ENCODE measurements at regions not wholly inside any gene's neighbourhood (a gene's known extent, or its start where the extent isn't known, plus 50 kb on each side); places are given as distances from the start of the nearest gene placed in this dataset.

DNA sequence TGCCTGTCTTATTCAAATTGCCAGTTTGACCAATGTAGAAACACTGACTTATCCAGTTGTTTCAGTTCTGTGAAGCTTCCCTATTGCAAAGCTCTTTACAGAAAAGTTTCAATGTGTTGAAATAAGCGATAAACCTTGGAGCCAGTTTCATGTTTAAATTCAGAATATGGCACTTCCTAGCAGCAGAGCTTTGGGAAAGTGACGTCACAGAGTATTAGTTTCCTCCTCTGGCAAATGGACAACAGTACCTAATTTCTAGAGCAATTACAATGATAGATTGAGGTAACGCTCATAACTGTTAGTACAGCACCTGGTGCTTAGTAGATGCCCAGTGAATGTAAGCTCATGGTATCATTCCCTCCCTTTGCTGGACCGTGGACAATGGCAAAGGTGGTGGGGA is 527.5 kb upstream of the DAB1 start:
- H3K9me3 ChIP-seq (ENCODE audit: control insufficient read depth, low read length), result no peaks in the 10 kb centered on the region
- H3K4me3 ChIP-seq (ENCODE audit: extremely low read depth, insufficient read depth, low read length, poor library complexity, severe bottlenecking), result no peak overlapping the region
- no peaks in the 10 kb centered on the region for H3K36me3 ChIP-seq (ENCODE audit: control insufficient read depth, insufficient read depth, low read length)
- no peaks in the 10 kb centered on the region for H3K4me1 ChIP-seq (ENCODE audit: control insufficient read depth, insufficient read depth, low read length, poor library complexity, severe bottlenecking)
- H3K27ac ChIP-seq (ENCODE audit: low read depth, low read length, severe bottlenecking), result no peak overlapping the region
- 80 to 86% methylated on average over 1 to 2 of the region's 4 CpGs for WGBS, 2 experiments (ENCODE audit: insufficient coverage in 2 of 2)

DNA sequence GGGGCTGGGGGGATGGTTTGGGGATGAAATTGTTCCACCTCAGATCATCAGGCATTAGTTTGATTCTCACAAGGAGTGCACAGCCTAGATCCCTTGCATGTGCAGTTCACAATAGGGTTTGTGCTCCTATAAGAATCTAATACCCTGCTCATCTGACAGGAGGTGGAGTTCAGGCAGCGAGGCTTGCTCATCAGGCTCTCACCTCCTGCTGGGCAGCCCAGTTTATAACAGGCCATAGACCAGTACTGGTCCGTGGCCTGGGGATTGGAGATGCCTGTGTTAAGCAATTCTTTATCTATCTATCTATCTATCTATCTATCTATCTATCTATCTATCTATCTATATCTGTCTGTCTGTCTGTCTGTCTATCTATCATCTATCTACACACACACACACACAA is 525.3 kb upstream of the DAB1 start:
- no CpG with 5 or more reads among the region's 2 CpGs for WGBS, 2 experiments (ENCODE audit: insufficient coverage in 2 of 2)
- H3K4me1 ChIP-seq (ENCODE audit: control insufficient read depth, insufficient read depth, low read length, poor library complexity, severe bottlenecking), result no peaks in the 10 kb centered on the region
- no peaks in the 10 kb centered on the region for H3K36me3 ChIP-seq (ENCODE audit: control insufficient read depth, insufficient read depth, low read length)
- H3K27ac ChIP-seq (ENCODE audit: low read depth, low read length, severe bottlenecking), result no peak overlapping the region
- H3K9me3 ChIP-seq (ENCODE audit: control insufficient read depth, low read length), result no peaks in the 10 kb centered on the region
- H3K4me3 ChIP-seq (ENCODE audit: extremely low read depth, insufficient read depth, low read length, poor library complexity, severe bottlenecking), result no peak overlapping the region

DNA sequence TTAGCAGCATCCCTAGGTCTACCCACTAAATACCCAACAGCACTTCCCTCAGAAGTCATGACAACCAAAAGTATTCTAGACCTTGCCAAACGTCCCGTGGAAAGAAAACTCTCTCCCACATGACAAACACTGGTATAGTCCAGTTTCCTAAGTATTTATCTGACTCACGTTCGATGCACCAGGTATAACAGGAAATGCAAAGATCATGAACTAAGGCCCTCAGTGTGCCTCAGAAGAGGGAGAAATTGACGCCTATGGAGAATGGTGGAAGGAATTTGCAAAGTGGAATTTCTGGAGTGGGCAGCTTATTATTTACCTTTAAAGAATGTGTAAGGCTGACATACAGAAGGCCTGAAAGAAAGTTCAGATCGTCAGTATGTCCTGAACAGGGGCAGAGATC is 523.6 kb upstream of the DAB1 start:
- Histone ChIP-seq H3K4me3 (ENCODE audit: extremely low read depth, insufficient read depth, low read length, poor library complexity, severe bottlenecking) (no peak overlapping the region), H3K4me1 (ENCODE audit: control insufficient read depth, insufficient read depth, low read length, poor library complexity, severe bottlenecking) (no peaks in the 10 kb centered on the region), H3K27ac (ENCODE audit: low read depth, low read length, severe bottlenecking) (no peak overlapping the region), H3K9me3 (ENCODE audit: control insufficient read depth, low read length) (no peaks in the 10 kb centered on the region), H3K36me3 (ENCODE audit: control insufficient read depth, insufficient read depth, low read length) (no peaks in the 10 kb centered on the region)
- 87 to 90% methylated on average over 4 to 6 of the region's 6 CpGs for WGBS, 2 experiments (ENCODE audit: insufficient coverage in 2 of 2)

DNA sequence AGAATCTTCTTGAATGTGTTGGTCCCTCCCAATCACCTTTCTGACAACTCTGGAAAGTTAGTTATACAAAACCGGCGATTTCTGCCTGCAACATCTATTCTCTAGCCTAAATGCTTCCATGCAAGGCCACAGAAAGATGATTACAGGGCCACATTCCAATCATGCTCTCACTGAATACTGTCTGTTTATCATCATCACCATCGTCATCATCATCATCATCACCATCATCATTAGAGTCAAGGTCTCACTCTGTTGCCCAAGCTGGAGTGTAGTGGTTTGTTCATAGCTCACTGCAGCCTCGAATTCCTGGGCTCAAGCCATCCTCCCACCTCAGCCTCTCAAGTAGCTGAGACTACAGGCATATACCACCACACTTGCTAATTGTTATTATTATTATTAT is 521.2 kb upstream of the DAB1 start:
- no peaks in the 10 kb centered on the region for H3K36me3 ChIP-seq (ENCODE audit: control insufficient read depth, insufficient read depth, low read length)
- WGBS, 2 experiments (ENCODE audit: insufficient coverage in 2 of 2), result 87 to 88% methylated on average over 3 of the region's 4 CpGs
- H3K4me3 ChIP-seq (ENCODE audit: extremely low read depth, insufficient read depth, low read length, poor library complexity, severe bottlenecking), result no peak overlapping the region

DNA sequence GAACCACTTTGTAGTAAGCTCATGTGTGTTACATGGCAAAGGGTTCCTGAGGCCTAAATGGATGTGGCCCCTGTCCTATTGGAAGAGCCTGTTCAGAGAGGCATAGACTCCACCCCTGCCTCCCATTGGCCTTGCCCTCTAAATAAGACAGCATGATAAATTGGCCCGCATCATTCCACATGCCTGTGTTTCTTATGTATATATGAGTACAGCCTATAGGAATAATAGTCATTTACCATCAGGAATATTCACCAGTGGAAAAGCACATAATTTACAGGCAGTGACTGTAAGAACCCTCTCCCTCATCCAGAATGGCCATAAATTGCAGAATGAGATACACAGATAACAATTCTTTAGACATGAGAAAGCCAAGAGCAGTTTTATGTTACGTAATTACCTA is 519.5 kb upstream of the DAB1 start:
- Histone ChIP-seq H3K36me3 (ENCODE audit: control insufficient read depth, insufficient read depth, low read length) (no peaks in the 10 kb centered on the region), H3K9me3 (ENCODE audit: control insufficient read depth, low read length) (no peaks in the 10 kb centered on the region), H3K4me1 (ENCODE audit: control insufficient read depth, insufficient read depth, low read length, poor library complexity, severe bottlenecking) (no peaks in the 10 kb centered on the region), H3K27ac (ENCODE audit: low read depth, low read length, severe bottlenecking) (no peak overlapping the region), H3K4me3 (ENCODE audit: extremely low read depth, insufficient read depth, low read length, poor library complexity, severe bottlenecking) (no peak overlapping the region)
- no CpG with 5 or more reads among the region's 2 CpGs for WGBS, 2 experiments (ENCODE audit: insufficient coverage in 2 of 2)

More for the DNA sequence above, 521.2 kb upstream of the DAB1 start:
- H3K4me1 ChIP-seq (ENCODE audit: control insufficient read depth, insufficient read depth, low read length, poor library complexity, severe bottlenecking), result no peaks in the 10 kb centered on the region
- no peak overlapping the region for H3K27ac ChIP-seq (ENCODE audit: low read depth, low read length, severe bottlenecking)
- H3K9me3 ChIP-seq (ENCODE audit: control insufficient read depth, low read length), result no peaks in the 10 kb centered on the region

DNA sequence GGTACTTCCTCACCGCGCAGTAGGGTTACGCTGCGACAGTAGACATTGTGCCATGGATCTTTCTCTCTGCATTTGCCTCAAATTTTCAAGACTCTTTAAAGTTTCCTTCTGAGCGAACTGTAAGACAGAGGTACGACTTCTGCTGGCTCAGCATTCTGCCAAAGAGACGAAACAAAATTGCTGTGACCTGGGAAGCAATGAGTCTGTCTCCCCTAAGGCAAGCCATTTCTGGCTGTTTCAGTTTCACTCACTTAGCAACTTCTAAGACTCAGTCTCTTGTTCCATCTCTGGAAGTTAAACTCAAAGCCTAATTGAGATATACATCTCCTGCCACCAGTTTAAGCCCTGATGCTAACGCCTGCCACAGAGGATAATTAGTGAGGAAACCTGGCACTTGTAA is 510.9 kb upstream of the DAB1 start:
- H3K9me3 ChIP-seq (ENCODE audit: control insufficient read depth, low read length), result no peaks in the 10 kb centered on the region
- 88 to 94% methylated on average over 8 of the region's 8 CpGs for WGBS, 2 experiments (ENCODE audit: insufficient coverage in 2 of 2)

DNA sequence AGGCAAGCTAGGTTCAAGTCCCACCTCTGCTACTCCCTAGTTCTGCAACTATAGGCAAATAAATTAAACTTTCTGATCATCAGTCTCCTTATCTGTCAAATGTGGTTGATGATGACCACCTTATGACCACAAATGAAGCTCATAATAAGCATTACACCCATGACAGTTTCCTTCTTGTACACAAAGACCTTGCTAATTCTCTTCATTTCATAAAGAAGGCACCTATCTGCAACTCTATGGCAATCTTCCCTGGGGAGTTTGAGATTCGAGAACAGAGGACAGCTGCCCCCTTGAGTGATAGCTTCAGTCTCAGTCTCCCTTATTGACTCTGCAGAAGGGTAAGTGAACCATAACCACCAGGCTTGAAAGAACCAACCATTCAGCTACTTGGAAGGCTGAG is 503.1 kb upstream of the DAB1 start:
- no peaks in the 10 kb centered on the region for H3K9me3 ChIP-seq (ENCODE audit: control insufficient read depth, low read length)
- no peak overlapping the region for H3K4me3 ChIP-seq (ENCODE audit: extremely low read depth, insufficient read depth, low read length, poor library complexity, severe bottlenecking)
- no peak overlapping the region for H3K27ac ChIP-seq (ENCODE audit: low read depth, low read length, severe bottlenecking)
- no peaks in the 10 kb centered on the region for H3K36me3 ChIP-seq (ENCODE audit: control insufficient read depth, insufficient read depth, low read length)
- WGBS, 2 experiments (ENCODE audit: insufficient coverage in 2 of 2), result 80% methylated on average over 1 of the region's 1 CpG; no CpG with 5 or more reads in 1 of the 2 experiments
- H3K4me1 ChIP-seq (ENCODE audit: control insufficient read depth, insufficient read depth, low read length, poor library complexity, severe bottlenecking), result no peaks in the 10 kb centered on the region

More for the DNA sequence above, 510.9 kb upstream of the DAB1 start:
- Histone ChIP-seq H3K36me3 (ENCODE audit: control insufficient read depth, insufficient read depth, low read length) (no peaks in the 10 kb centered on the region), H3K4me1 (ENCODE audit: control insufficient read depth, insufficient read depth, low read length, poor library complexity, severe bottlenecking) (no peaks in the 10 kb centered on the region), H3K27ac (ENCODE audit: low read depth, low read length, severe bottlenecking) (no peak overlapping the region), H3K4me3 (ENCODE audit: extremely low read depth, insufficient read depth, low read length, poor library complexity, severe bottlenecking) (no peak overlapping the region)

DNA sequence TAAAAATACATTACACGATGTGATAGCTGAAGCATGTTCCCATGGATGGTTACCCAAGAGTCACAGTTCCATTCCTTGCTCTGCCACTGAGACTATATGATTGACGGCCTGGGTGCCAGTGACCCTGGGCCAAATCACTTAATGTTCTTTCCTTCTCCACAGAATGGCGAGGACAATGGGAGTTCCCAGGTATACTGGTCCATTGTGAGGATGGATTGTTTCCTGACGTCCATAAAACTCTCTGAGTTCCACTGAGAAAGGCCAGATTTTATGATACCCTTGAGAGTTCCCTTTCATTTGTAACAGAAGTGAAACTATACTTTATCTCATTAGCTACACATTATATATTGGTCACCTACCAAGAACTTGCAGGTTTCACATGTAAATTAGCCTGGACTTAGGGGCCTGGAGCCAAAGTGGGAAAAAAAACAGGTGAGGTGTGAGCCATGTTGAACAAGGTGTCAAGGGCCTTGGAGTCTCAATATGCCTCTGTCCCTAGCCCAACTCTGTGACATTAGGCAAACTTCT is 502.2 kb upstream of the DAB1 start:
- H3K36me3 ChIP-seq (ENCODE audit: control insufficient read depth, insufficient read depth, low read length), result no peaks in the 10 kb centered on the region
- no peaks in the 10 kb centered on the region for H3K9me3 ChIP-seq (ENCODE audit: control insufficient read depth, low read length)
- no peaks in the 10 kb centered on the region for H3K4me1 ChIP-seq (ENCODE audit: control insufficient read depth, insufficient read depth, low read length, poor library complexity, severe bottlenecking)
- no peak overlapping the region for H3K4me3 ChIP-seq (ENCODE audit: extremely low read depth, insufficient read depth, low read length, poor library complexity, severe bottlenecking)
- 87 to 90% methylated on average over 2 to 3 of the region's 4 CpGs for WGBS, 2 experiments (ENCODE audit: insufficient coverage in 2 of 2)
- no peak overlapping the region for H3K27ac ChIP-seq (ENCODE audit: low read depth, low read length, severe bottlenecking)

DNA sequence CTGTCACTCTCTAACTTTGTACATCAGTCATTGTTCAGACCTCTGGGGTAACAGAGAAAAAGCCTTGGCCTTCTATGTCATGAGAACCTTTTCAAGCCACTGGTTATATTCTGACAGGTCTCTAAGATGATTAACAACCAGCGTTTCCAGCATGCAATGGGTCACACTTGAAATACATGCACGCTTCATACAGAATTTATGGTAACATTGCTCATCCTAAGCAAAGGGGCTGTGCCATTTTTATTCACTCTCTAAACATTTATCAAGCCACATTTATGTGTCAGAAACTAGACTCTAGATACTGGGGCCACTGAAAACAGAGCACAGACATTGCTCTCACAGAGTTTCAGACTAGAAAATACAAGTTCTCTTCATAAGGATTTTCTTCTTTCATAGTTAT is 501.4 kb upstream of the DAB1 start:
- 95 to 100% methylated on average over 2 of the region's 2 CpGs for WGBS, 2 experiments (ENCODE audit: insufficient coverage in 2 of 2)
- Histone ChIP-seq H3K9me3 (ENCODE audit: control insufficient read depth, low read length) (no peaks in the 10 kb centered on the region), H3K4me3 (ENCODE audit: extremely low read depth, insufficient read depth, low read length, poor library complexity, severe bottlenecking) (no peak overlapping the region)

DNA sequence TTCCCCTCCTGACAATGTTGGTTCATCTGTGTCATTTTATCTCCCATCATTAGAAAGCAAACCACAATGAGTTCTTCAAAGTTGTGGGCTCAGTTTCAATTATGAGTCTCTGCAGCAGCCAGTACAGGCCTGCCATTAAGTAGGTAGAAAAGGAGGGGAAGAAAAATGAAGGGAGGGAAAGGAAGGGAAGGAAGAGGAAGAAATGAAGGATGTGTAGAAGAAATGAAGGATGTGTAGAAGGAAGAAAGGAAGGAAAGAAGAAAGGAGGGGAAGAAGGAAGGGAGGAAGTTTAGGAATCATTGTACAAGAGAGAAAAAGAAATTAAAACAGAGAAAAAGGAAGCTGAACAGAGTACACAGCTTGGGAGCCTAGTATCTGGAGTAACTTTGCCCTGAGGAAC is 498.3 kb upstream of the DAB1 start:
- Histone ChIP-seq H3K27ac (ENCODE audit: low read depth, low read length, severe bottlenecking) (no peak overlapping the region), H3K4me3 (ENCODE audit: extremely low read depth, insufficient read depth, low read length, poor library complexity, severe bottlenecking) (no peak overlapping the region), H3K4me1 (ENCODE audit: control insufficient read depth, insufficient read depth, low read length, poor library complexity, severe bottlenecking) (no peaks in the 10 kb centered on the region), H3K36me3 (ENCODE audit: control insufficient read depth, insufficient read depth, low read length) (no peaks in the 10 kb centered on the region), H3K9me3 (ENCODE audit: control insufficient read depth, low read length) (no peaks in the 10 kb centered on the region)

More for the DNA sequence above, 501.4 kb upstream of the DAB1 start:
- H3K27ac ChIP-seq (ENCODE audit: low read depth, low read length, severe bottlenecking), result no peak overlapping the region
- no peaks in the 10 kb centered on the region for H3K4me1 ChIP-seq (ENCODE audit: control insufficient read depth, insufficient read depth, low read length, poor library complexity, severe bottlenecking)
- H3K36me3 ChIP-seq (ENCODE audit: control insufficient read depth, insufficient read depth, low read length), result no peaks in the 10 kb centered on the region

DNA sequence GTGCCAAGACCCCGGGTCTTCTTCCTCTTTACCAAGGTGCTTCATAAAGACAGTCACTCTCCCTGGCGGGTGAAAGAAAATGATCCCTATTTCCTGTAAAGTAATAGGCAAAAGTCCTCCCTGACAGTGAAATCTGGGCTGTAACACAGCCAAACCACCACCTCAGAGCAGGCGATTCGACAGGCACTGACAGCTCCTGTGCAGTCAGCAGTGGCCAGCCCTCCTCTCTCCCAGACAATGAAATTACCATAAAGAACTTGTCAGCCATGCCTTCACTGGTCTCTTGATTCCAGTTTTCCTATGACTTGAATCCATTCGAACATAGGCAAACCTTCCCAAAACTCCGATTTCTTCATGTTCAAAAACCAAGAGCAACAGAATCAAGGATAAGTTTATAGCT is 492.2 kb upstream of the DAB1 start:
- no peaks in the 10 kb centered on the region for H3K9me3 ChIP-seq (ENCODE audit: control insufficient read depth, low read length)
- no peaks in the 10 kb centered on the region for H3K4me1 ChIP-seq (ENCODE audit: control insufficient read depth, insufficient read depth, low read length, poor library complexity, severe bottlenecking)
- 84 to 86% methylated on average over 4 of the region's 6 CpGs for WGBS, 2 experiments (ENCODE audit: insufficient coverage in 2 of 2)
- H3K4me3 ChIP-seq (ENCODE audit: extremely low read depth, insufficient read depth, low read length, poor library complexity, severe bottlenecking), result no peak overlapping the region
- no peak overlapping the region for H3K27ac ChIP-seq (ENCODE audit: low read depth, low read length, severe bottlenecking)
- no peaks in the 10 kb centered on the region for H3K36me3 ChIP-seq (ENCODE audit: control insufficient read depth, insufficient read depth, low read length)
